Amygdala (tissue), 56 donors: ENCODE measurements at regions not wholly inside any gene's neighbourhood (a gene's known extent, or its start where the extent isn't known, plus 50 kb on each side); places are given as distances from the start of the nearest gene placed in this dataset.
"Not testable (repeated sequence)": the region's sequence is repeated elsewhere in the genome, so short reads cannot be mapped to it uniquely, and the experiment has no call there.

Experiments used
- DNase-seq, 56 donors: peaks; one replicate each; lab custom pipeline; 2025; lab: John Stamatoyannopoulos, UW

- DNase-seq = no peak
These were observed 484.8 kb upstream of the DPP6 start for GRCh38 chr7:153567426-153567825.

- DNase-seq = not testable (repeated sequence)
These were observed 482.7 kb upstream of the DPP6 start for GRCh38 chr7:153569520-153569919.

- no peak for DNase-seq
These were observed 476.1 kb upstream of the DPP6 start for GRCh38 chr7:153576096-153576495.

GRCh38 chr7:153581419-153581818 lies 470.8 kb upstream of the DPP6 start:
- no peak for DNase-seq

- DNase-seq = no peak
These were observed 468.1 kb upstream of the DPP6 start for GRCh38 chr7:153584132-153584531.

- peak in 6 of 56 donors; percentile 0 to 18 (median 6) for DNase-seq
These were observed 463.6 kb upstream of the DPP6 start for GRCh38 chr7:153588586-153588985.

- no peak for DNase-seq
These were observed 462.1 kb upstream of the DPP6 start for GRCh38 chr7:153590136-153590535.

GRCh38 chr7:153590571-153590970 lies 461.6 kb upstream of the DPP6 start:
- no peak for DNase-seq

GRCh38 chr7:153607354-153607753 lies 444.8 kb upstream of the DPP6 start:
- no peak for DNase-seq

GRCh38 chr7:153616711-153617325 lies 435.4 kb upstream of the DPP6 start:
- DNase-seq = no peak

GRCh38 chr7:153627323-153627722 lies 424.9 kb upstream of the DPP6 start:
- no peak for DNase-seq

- no peak for DNase-seq
These were observed 423.8 kb upstream of the DPP6 start for GRCh38 chr7:153628406-153628805.

GRCh38 chr7:153628825-153629224 lies 423.4 kb upstream of the DPP6 start:
- no peak for DNase-seq

GRCh38 chr7:153638821-153639435 lies 413.3 kb upstream of the DPP6 start:
- peak in 2 of 56 donors; percentile 1 to 29 for DNase-seq

- no peak for DNase-seq
These were observed 411.6 kb upstream of the DPP6 start for GRCh38 chr7:153640586-153640985.

GRCh38 chr7:153641199-153641598 lies 411.0 kb upstream of the DPP6 start:
- no peak for DNase-seq

GRCh38 chr7:153642989-153643388 lies 409.2 kb upstream of the DPP6 start:
- no peak for DNase-seq

GRCh38 chr7:153657182-153657800 lies 394.9 kb upstream of the DPP6 start:
- no peak for DNase-seq

- DNase-seq = no peak
These were observed 377.1 kb upstream of the DPP6 start for GRCh38 chr7:153675131-153675530.

GRCh38 chr7:153682628-153683027 lies 369.6 kb upstream of the DPP6 start:
- no peak for DNase-seq

GRCh38 chr7:153696242-153696641 lies 356.0 kb upstream of the DPP6 start:
- DNase-seq = no peak

GRCh38 chr7:153698046-153698445 lies 354.2 kb upstream of the DPP6 start:
- DNase-seq = no peak
